ENCODE measurements at regions not wholly inside any gene's neighbourhood (a gene's known extent, or its start where the extent isn't known, plus 50 kb on each side); places are given as distances from the start of the nearest gene placed in this dataset.

DNA sequence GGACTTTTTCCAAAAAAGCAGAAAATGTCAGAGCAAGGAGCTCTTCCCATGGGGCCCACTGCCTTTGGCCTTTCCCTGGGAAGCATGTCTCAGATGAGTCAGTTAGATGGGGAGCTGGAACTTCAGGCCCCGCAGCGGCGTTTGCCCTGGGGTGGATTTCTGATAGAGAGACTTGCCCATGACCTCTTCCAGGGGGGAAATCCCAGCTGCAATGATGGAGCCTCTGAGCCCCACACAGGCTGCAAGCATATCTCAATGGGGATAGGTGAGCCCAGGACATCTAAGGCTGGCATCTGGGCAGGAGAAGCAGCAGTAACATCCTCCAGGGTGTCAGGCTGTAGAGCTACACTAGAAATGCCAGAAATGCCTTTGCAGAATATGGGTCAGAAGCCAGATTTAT lies 269.2 kb upstream of the TCERG1L start:
- TF ChIP-seq, protein P1, sequence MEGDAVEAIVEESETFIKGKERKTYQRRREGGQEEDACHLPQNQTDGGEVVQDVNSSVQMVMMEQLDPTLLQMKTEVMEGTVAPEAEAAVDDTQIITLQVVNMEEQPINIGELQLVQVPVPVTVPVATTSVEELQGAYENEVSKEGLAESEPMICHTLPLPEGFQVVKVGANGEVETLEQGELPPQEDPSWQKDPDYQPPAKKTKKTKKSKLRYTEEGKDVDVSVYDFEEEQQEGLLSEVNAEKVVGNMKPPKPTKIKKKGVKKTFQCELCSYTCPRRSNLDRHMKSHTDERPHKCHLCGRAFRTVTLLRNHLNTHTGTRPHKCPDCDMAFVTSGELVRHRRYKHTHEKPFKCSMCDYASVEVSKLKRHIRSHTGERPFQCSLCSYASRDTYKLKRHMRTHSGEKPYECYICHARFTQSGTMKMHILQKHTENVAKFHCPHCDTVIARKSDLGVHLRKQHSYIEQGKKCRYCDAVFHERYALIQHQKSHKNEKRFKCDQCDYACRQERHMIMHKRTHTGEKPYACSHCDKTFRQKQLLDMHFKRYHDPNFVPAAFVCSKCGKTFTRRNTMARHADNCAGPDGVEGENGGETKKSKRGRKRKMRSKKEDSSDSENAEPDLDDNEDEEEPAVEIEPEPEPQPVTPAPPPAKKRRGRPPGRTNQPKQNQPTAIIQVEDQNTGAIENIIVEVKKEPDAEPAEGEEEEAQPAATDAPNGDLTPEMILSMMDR (conservative IDR thresholded peaks at IDR 0.05; ENCODE audit: low read depth, low read length) = no peak
- no peak for TF ChIP-seq EZH2 (IDR thresholded peaks at IDR 0.05; ENCODE audit: borderline replicate concordance, low read depth, low read length, poor library complexity, severe bottlenecking)
